ENCODE measurements at regions not wholly inside any gene's neighbourhood (a gene's known extent, or its start where the extent isn't known, plus 50 kb on each side); places are given as distances from the start of the nearest gene placed in this dataset.

- Mint-ChIP-seq H3K4me1 (no peaks in the 10 kb centered on the region), H3K4me3 (no peak overlapping the region), H3K36me3 (ENCODE audit: insufficient read depth in 1 of 3, low read depth in 3 of 3) (peaks cover 5 to 10% (median 5%) of the 10 kb centered on the region in 3 experiments; a peak in 6 of 7 replicates), H3K9me3 (peaks cover 4 to 9% of the 10 kb centered on the region in 2 experiments; a peak in 3 of 5 replicates), H3K27me3 (ENCODE audit: low read depth) (no peaks in the 10 kb centered on the region), H3K27ac (no peak overlapping the region)
- Histone ChIP-seq H3K18ac (ENCODE audit: insufficient read length, low read depth, low read length) (no peak overlapping the region), H3K79me1 (ENCODE audit: insufficient read depth, low read depth, low read length, poor library complexity, severe bottlenecking) (no peaks in the 10 kb centered on the region), H2BK12ac (ENCODE audit: insufficient read length, low read depth, low read length) (no peak overlapping the region), H3K79me2 (ENCODE audit: insufficient read depth, low read length) (no peaks in the 10 kb centered on the region), H2AK5ac (ENCODE audit: insufficient read length, low read length) (no peak overlapping the region), H3K27ac (ENCODE audit: insufficient read length, low read depth, low read length) (no peak overlapping the region), H3K56ac (ENCODE audit: insufficient read length, low read depth, low read length) (no peak overlapping the region), H3K27me3 (ENCODE audit: insufficient read depth, low read length) (no peaks in the 10 kb centered on the region), H3K14ac (ENCODE audit: insufficient read depth, low read length) (no peak overlapping the region), H3K9ac (ENCODE audit: extremely low read depth, insufficient read length, low read length) (no peak overlapping the region), H2BK20ac (ENCODE audit: low read depth, low read length, poor library complexity, severe bottlenecking) (no peak overlapping the region), H4K5ac (ENCODE audit: insufficient read length, low read depth, low read length) (no peak overlapping the region), H3K23ac (ENCODE audit: insufficient read length, low read depth, low read length) (no peak overlapping the region), H4K8ac (replicated peaks; ENCODE audit: insufficient read length, low read depth, low read length) (no peak overlapping the region), H4K91ac (ENCODE audit: insufficient read length, low read depth, low read length) (no peak overlapping the region), H3K4me1 (ENCODE audit: insufficient read depth, low read length) (no peaks in the 10 kb centered on the region), H2BK5ac (ENCODE audit: insufficient read length, low read length) (no peak overlapping the region), H2BK15ac (ENCODE audit: low read depth, low read length) (no peak overlapping the region), H3T11ph (ENCODE audit: low read length) (no peak overlapping the region), H3K4ac (ENCODE audit: low read depth, low read length) (no peak overlapping the region), H3K23me2 (ENCODE audit: insufficient read length, low read depth, low read length, poor library complexity, severe bottlenecking) (no peaks in the 10 kb centered on the region), H3K9me3 (ENCODE audit: control insufficient read depth, low read depth, low read length) (no peaks in the 10 kb centered on the region), H2AFZ (ENCODE audit: low read length) (no peak overlapping the region), H3K4me2 (ENCODE audit: insufficient read depth, insufficient read length, low read length) (no peak overlapping the region), H4K20me1 (ENCODE audit: control insufficient read depth, insufficient read depth, insufficient read length) (no peaks in the 10 kb centered on the region), H2BK120ac (ENCODE audit: low read depth, low read length, poor library complexity, severe bottlenecking) (no peak overlapping the region)
- no CpG with 5 or more reads among the region's 2 CpGs for WGBS (ENCODE audit: extremely low coverage, insufficient read length, low lambda C conversion rate)
- no peak for DNase-seq
- TF ChIP-seq CTCF (conservative IDR thresholded peaks at IDR 0.05), result no peak
Observed at GRCh38 chr21:29465546-29465945, 166.8 kb downstream of the BACH1 start.
